H9 (cell line): ENCODE measurements at regions not wholly inside any gene's neighbourhood (a gene's known extent, or its start where the extent isn't known, plus 50 kb on each side); places are given as distances from the start of the nearest gene placed in this dataset.

Experiments
- DNase-seq: peaks from one replicate; pipeline ENCODE4 v3.0.0-alpha.2; 2017
- H2AFZ ChIP-seq: one replicate; pipeline ENCODE4 v1.6.1; 2013; ENCODE audit warnings: mild to moderate bottlenecking, low read length, control low read depth, moderate library complexity
- H2AK5ac ChIP-seq: 2 replicates; pipeline ENCODE4 v1.6.1; 2013; ENCODE audit warnings: low read length, control low read depth, mixed read lengths; ENCODE audit not compliant: insufficient read length
- H2BK120ac ChIP-seq: one replicate; pipeline ENCODE4 v1.6.1; 2013; ENCODE audit warnings: low read depth, mild to moderate bottlenecking, low read length, control low read depth, inconsistent platforms; ENCODE audit not compliant: poor library complexity, severe bottlenecking
- H2BK12ac ChIP-seq: 2 replicates; pipeline ENCODE4 v1.6.1; 2013; ENCODE audit warnings: low read length, control low read depth, mixed read lengths, low read depth; ENCODE audit not compliant: insufficient read length
- H2BK15ac ChIP-seq: 2 replicates; pipeline ENCODE4 v1.6.1; 2013; ENCODE audit warnings: low read depth, low read length, control low read depth
- H2BK20ac ChIP-seq: one replicate; pipeline ENCODE4 v1.6.1; 2013; ENCODE audit warnings: low read depth, mild to moderate bottlenecking, low read length, control low read depth, inconsistent platforms; ENCODE audit not compliant: poor library complexity, severe bottlenecking
- H2BK5ac ChIP-seq: 2 replicates; pipeline ENCODE4 v1.6.1; 2013; ENCODE audit warnings: low read length, control low read depth, mixed read lengths; ENCODE audit not compliant: insufficient read length
- H3K14ac ChIP-seq: 2 replicates; pipeline ENCODE4 v1.6.1; 2013; ENCODE audit warnings: low read length, control low read depth; ENCODE audit not compliant: insufficient read depth
- H3K18ac ChIP-seq: 2 replicates; pipeline ENCODE4 v1.6.1; 2013; ENCODE audit warnings: low read depth, mild to moderate bottlenecking, mixed read lengths, low read length, control low read depth; ENCODE audit not compliant: insufficient read length
- H3K23ac ChIP-seq: 2 replicates; pipeline ENCODE4 v1.6.1; 2013; ENCODE audit warnings: low read length, control low read depth, mixed read lengths, low read depth; ENCODE audit not compliant: insufficient read length
- H3K23me2 ChIP-seq: 2 replicates; pipeline ENCODE4 v1.6.1; 2013; ENCODE audit warnings: low read depth, mild to moderate bottlenecking, mixed read lengths, low read length, control low read depth; ENCODE audit not compliant: insufficient read length, poor library complexity, severe bottlenecking
- H3K27ac ChIP-seq: 2 replicates; pipeline ENCODE4 v1.5.1; 2013; ENCODE audit warnings: low read length, control low read depth, mixed read lengths, low read depth; ENCODE audit not compliant: insufficient read length
- H3K27me3 ChIP-seq: 2 replicates; pipeline ENCODE4 v1.6.1; 2013; ENCODE audit warnings: low read length, control low read depth, inconsistent platforms; ENCODE audit not compliant: insufficient read depth
- H3K4ac ChIP-seq: 2 replicates; pipeline ENCODE4 v1.6.1; 2013; ENCODE audit warnings: low read depth, mild to moderate bottlenecking, control low read depth, inconsistent platforms, low read length, moderate library complexity
- H3K4me1 ChIP-seq: 2 replicates; pipeline ENCODE4 v1.6.1; 2013; ENCODE audit warnings: low read length, control low read depth, inconsistent platforms; ENCODE audit not compliant: insufficient read depth
- H3K4me2 ChIP-seq: 2 replicates; pipeline ENCODE4 v1.6.1; 2013; ENCODE audit warnings: low read length, control low read depth, mixed read lengths; ENCODE audit not compliant: insufficient read length, insufficient read depth
- H3K56ac ChIP-seq: 2 replicates; pipeline ENCODE4 v1.6.1; 2013; ENCODE audit warnings: low read depth, mild to moderate bottlenecking, mixed read lengths, low read length, control low read depth; ENCODE audit not compliant: insufficient read length
- H3K79me1 ChIP-seq: 2 replicates; pipeline ENCODE4 v1.6.1; 2013; ENCODE audit warnings: low read depth, mild to moderate bottlenecking, moderate library complexity, low read length, control low read depth, inconsistent platforms; ENCODE audit not compliant: insufficient read depth, poor library complexity, severe bottlenecking
- H3K79me2 ChIP-seq: 2 replicates; pipeline ENCODE4 v1.6.1; 2013; ENCODE audit warnings: low read length, control low read depth, inconsistent platforms; ENCODE audit not compliant: insufficient read depth
- H3K9ac ChIP-seq: 2 replicates; pipeline ENCODE4 v1.6.1; 2013; ENCODE audit warnings: low read length, control low read depth, mixed read lengths; ENCODE audit not compliant: insufficient read length; ENCODE audit errors: extremely low read depth
- H3K9me3 ChIP-seq: one replicate; pipeline ENCODE4 v1.6.1; 2013; ENCODE audit warnings: low read depth, low read length, inconsistent platforms; ENCODE audit not compliant: control insufficient read depth
- H3T11ph ChIP-seq: one replicate; pipeline ENCODE4 v1.6.1; 2013; ENCODE audit warnings: mild to moderate bottlenecking, low read length, control low read depth, inconsistent platforms
- H4K20me1 ChIP-seq: one replicate; pipeline ENCODE4 v1.6.1; 2013; ENCODE audit not compliant: control insufficient read depth, insufficient read length, insufficient read depth
- H4K5ac ChIP-seq: 2 replicates; pipeline ENCODE4 v1.6.1; 2013; ENCODE audit warnings: low read depth, mild to moderate bottlenecking, mixed read lengths, low read length, control low read depth; ENCODE audit not compliant: insufficient read length
- H4K8ac ChIP-seq: replicated peaks from 2 replicates; pipeline ENCODE4 v1.6.1; 2013; ENCODE audit warnings: low read length, control low read depth, mixed read lengths, low read depth; ENCODE audit not compliant: insufficient read length
- H4K91ac ChIP-seq: 2 replicates; pipeline ENCODE4 v1.6.1; 2013; ENCODE audit warnings: low read depth, mild to moderate bottlenecking, moderate library complexity, mixed read lengths, low read length, control low read depth; ENCODE audit not compliant: insufficient read length
- H3K27ac Mint-ChIP-seq, 3 experiments: 2 replicates in 2 of 3; 3 replicates in 1 of 3; pipeline ENCODE4 v1.8.0; 2020 to 2021; ENCODE audit warnings: mixed read lengths in 3 of 3, mild to moderate bottlenecking in 1 of 3, moderate library complexity in 1 of 3
- H3K27me3 Mint-ChIP-seq: 2 replicates; pipeline ENCODE4 v1.8.0; 2021; ENCODE audit warnings: low read depth, mild to moderate bottlenecking, moderate library complexity, mixed read lengths
- H3K36me3 Mint-ChIP-seq, 3 experiments: 2 replicates in 2 of 3; 3 replicates in 1 of 3; pipeline ENCODE4 v1.8.0; 2020 to 2021; ENCODE audit warnings: low read depth in 3 of 3, mixed read lengths in 3 of 3; ENCODE audit not compliant: insufficient read depth in 1 of 3
- H3K4me1 Mint-ChIP-seq, 2 experiments: 2 replicates each; pipeline ENCODE4 v1.8.0; 2020; ENCODE audit warnings: mixed read lengths in 2 of 2
- H3K4me3 Mint-ChIP-seq, 2 experiments: 2 replicates in 1 of 2; 3 replicates in 1 of 2; pipeline ENCODE4 v1.8.0; 2020 to 2021; ENCODE audit warnings: mild to moderate bottlenecking in 2 of 2, mixed read lengths in 2 of 2, moderate library complexity in 1 of 2
- H3K9me3 Mint-ChIP-seq, 2 experiments: 2 replicates in 1 of 2; 3 replicates in 1 of 2; pipeline ENCODE4 v1.8.0; 2020; ENCODE audit warnings: mild to moderate bottlenecking in 2 of 2, mixed read lengths in 2 of 2, moderate library complexity in 1 of 2
- CTCF ChIP-seq: fragments of 200-600 bp; sonication (generic); conservative IDR thresholded peaks from 3 replicates; pipeline ENCODE4 v1.8.0; 2021; ENCODE audit warnings: antibody characterized with exemption, mild to moderate bottlenecking
- WGBS: extraction: QIAGEN DNeasy Blood & Tissue Kit; methylation state at CpG from one replicate; pipeline ENCODE4 v1.1.7; 2013; ENCODE audit warnings: missing lambda C conversion rate, low lambda C conversion rate, mixed read lengths; ENCODE audit not compliant: insufficient read length; ENCODE audit errors: extremely low coverage; 5-methylcytosine and 5-hydroxymethylcytosine counted together

DNA sequence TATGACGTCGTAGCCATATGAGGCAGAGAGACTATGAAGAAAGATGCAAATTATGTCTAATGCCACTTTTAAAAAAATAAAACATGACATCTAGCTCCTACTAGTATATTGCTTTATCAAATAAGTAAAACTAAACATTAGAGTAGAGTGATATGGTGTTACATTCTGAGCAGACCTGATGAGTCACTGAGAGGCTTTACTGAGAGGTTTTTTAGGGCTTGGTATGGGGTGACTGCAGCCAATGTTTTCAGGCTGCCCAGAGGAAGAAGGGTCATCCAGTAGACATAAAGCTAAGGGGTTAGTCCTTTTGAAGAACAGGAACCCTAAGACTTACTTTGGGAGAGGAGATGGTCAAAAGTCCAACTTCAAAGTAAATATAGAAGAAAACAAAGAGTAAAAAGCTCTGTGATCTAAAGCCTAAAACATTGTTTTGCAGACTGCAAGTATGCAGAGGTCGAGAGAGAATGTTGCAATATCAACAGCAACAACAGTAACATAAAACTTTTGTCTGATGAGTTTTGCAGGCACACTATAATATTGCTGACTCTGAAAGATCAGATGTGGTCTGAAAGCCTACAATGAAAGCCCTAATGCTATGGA lies 774.7 kb downstream of the TMTC2 start:
- H2AK5ac ChIP-seq: no peak overlapping the region
- no peak overlapping the region for H3K18ac ChIP-seq
- H3K56ac ChIP-seq: no peak overlapping the region
- TF ChIP-seq CTCF: no peak
- H3K4me2 ChIP-seq: no peak overlapping the region
- H3K9ac ChIP-seq: no peak overlapping the region
- H3K79me1 ChIP-seq: no peaks in the 10 kb centered on the region
- Mint-ChIP-seq H3K4me1 (peaks cover 3 to 6% of the 10 kb centered on the region in 2 experiments), H3K4me3 (no peak overlapping the region), H3K27me3 (no peaks in the 10 kb centered on the region), H3K9me3 (no peaks in the 10 kb centered on the region), H3K36me3 (no peaks in the 10 kb centered on the region), H3K27ac (peak overlapping the region in 1 of 3 experiments; percentile 6; a peak in 1 of 7 replicates)
- H3K14ac ChIP-seq: no peak overlapping the region
- no peaks in the 10 kb centered on the region for H3K79me2 ChIP-seq
- no peak overlapping the region for H3K23ac ChIP-seq
- no peak for DNase-seq
- H4K8ac ChIP-seq: no peak overlapping the region
- no peak overlapping the region for H2AFZ ChIP-seq
- H3K4ac ChIP-seq: no peak overlapping the region
- WGBS: no CpG with 5 or more reads among the region's 3 CpGs
- no peak overlapping the region for H4K5ac ChIP-seq
- H4K91ac ChIP-seq: no peak overlapping the region
- H3K4me1 ChIP-seq: no peaks in the 10 kb centered on the region
- H2BK20ac ChIP-seq: no peak overlapping the region
- no peak overlapping the region for H3T11ph ChIP-seq
- H3K27ac ChIP-seq: no peak overlapping the region
- no peaks in the 10 kb centered on the region for H3K23me2 ChIP-seq
- H4K20me1 ChIP-seq: no peaks in the 10 kb centered on the region
- H2BK15ac ChIP-seq: no peak overlapping the region
- no peak overlapping the region for H2BK5ac ChIP-seq
- no peaks in the 10 kb centered on the region for H3K27me3 ChIP-seq
- no peaks in the 10 kb centered on the region for H3K9me3 ChIP-seq
- no peak overlapping the region for H2BK12ac ChIP-seq
- no peak overlapping the region for H2BK120ac ChIP-seq
